ENCODE measurements at regions not wholly inside any gene's neighbourhood (a gene's known extent, or its start where the extent isn't known, plus 50 kb on each side); places are given as distances from the start of the nearest gene placed in this dataset.

DNA sequence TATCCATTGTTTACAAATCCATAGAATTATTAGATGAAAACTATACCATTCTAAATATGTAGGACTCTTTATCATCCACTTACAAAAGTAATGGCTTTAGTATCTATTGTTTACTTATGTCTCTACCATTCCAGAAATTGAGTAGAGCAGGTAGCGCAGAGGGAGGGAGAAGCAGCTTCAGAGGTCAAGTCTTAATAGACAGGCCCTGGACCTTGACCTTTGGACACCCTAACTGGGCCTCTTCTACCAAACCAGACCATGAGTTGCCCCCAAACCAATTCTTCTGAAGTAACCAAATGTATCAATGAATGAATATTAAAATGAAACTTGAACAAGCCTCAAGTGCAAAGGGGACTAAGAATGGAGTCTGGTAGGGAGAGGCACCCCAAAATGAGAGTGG lies 124.9 kb upstream of the ANKRD55 start:
- TF ChIP-seq, protein P1, sequence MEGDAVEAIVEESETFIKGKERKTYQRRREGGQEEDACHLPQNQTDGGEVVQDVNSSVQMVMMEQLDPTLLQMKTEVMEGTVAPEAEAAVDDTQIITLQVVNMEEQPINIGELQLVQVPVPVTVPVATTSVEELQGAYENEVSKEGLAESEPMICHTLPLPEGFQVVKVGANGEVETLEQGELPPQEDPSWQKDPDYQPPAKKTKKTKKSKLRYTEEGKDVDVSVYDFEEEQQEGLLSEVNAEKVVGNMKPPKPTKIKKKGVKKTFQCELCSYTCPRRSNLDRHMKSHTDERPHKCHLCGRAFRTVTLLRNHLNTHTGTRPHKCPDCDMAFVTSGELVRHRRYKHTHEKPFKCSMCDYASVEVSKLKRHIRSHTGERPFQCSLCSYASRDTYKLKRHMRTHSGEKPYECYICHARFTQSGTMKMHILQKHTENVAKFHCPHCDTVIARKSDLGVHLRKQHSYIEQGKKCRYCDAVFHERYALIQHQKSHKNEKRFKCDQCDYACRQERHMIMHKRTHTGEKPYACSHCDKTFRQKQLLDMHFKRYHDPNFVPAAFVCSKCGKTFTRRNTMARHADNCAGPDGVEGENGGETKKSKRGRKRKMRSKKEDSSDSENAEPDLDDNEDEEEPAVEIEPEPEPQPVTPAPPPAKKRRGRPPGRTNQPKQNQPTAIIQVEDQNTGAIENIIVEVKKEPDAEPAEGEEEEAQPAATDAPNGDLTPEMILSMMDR (IDR thresholded peaks at IDR 0.05; ENCODE audit: borderline replicate concordance, control extremely low read depth, extremely low read depth, insufficient read depth, missing control alignments) = no peak
- in situ Hi-C loops (cut with MboI; ENCODE audit: low sequenced_read_pairs, unreplicated experiment) = no loop called here
- no peak for DNase-seq (ENCODE audit: low spot score)

DNA sequence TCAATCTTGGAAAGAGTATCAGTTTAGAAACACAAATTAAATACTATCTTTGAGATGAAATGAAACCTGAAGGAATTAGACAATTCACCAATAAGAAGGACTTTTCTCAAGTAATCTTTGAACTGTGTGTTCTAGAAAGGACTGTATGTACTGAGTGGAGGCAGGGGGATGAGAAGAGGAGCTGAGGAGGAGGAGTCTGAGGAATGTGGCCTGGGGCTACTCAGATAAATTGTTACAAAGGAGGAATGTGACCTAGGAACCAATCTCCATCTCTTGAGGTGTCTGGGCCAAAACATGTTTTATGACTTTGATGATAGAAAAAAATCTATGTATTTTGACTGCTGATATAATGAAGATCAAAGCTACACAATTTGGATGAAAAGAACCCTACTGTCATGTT lies 124.3 kb upstream of the ANKRD55 start:
- DNase-seq (ENCODE audit: low spot score) = no peak
- TF ChIP-seq, protein P1 (IDR thresholded peaks at IDR 0.05; ENCODE audit: borderline replicate concordance, control extremely low read depth, extremely low read depth, insufficient read depth, missing control alignments) = no peak
- in situ Hi-C loops (cut with MboI; ENCODE audit: low sequenced_read_pairs, unreplicated experiment) = no loop called here

DNA sequence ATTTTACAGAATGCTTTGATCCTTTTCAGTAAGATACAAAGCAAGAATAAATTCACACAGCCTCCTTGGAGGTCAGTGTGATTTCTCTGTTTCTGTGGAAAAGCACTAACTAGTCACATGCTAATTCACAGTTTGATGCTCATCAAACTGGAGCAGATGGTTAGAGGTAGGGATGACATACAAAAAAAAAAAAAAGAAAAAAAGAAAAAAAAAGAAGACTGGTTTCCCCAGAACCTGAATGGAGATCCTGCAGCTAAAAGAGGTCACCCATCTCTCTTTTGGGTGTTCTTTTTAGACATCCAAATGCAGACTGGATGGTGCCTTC lies 123.7 kb upstream of the ANKRD55 start:
- in situ Hi-C loops (cut with MboI; ENCODE audit: low sequenced_read_pairs, unreplicated experiment) = no loop called here
- TF ChIP-seq, protein P1 (IDR thresholded peaks at IDR 0.05; ENCODE audit: borderline replicate concordance, control extremely low read depth, extremely low read depth, insufficient read depth, missing control alignments) = no peak
- DNase-seq (ENCODE audit: low spot score) = no peak

DNA sequence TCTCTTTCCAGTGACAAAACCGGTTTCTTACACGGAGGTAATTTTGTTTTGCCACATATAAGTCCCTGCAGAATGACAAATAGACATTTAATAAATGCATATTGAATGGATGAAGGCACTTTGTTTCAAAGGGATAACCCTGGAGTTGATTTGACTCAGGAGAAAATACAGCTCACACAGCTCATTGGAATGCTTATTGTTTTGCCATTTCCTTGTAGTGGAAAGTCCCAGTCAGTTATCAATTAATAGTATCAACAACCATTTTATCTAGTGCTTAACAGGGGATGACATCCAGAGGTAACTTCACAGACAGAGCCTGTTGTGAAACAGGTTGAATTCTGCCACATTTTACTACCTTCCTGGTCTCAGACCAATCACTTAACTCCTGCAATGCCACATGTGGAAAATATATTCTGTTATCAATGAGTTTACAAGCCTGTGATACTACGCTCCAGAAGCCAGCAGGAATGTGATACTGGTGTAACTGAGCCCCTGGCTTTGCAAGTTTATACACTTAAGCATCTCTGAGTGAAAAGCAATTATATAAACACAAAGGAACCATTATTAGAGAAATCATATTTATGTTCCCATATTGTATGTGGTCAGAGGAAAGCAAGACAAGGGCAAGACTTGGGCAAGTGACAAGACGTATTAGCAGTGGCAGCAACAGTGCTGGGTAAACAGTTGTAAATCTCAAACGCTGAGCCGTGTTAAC lies 123.1 kb upstream of the ANKRD55 start:
- no peak for DNase-seq (ENCODE audit: low spot score)
- in situ Hi-C loops (cut with MboI; ENCODE audit: low sequenced_read_pairs, unreplicated experiment) = no loop called here
- TF ChIP-seq, protein P1 (IDR thresholded peaks at IDR 0.05; ENCODE audit: borderline replicate concordance, control extremely low read depth, extremely low read depth, insufficient read depth, missing control alignments) = no peak

DNA sequence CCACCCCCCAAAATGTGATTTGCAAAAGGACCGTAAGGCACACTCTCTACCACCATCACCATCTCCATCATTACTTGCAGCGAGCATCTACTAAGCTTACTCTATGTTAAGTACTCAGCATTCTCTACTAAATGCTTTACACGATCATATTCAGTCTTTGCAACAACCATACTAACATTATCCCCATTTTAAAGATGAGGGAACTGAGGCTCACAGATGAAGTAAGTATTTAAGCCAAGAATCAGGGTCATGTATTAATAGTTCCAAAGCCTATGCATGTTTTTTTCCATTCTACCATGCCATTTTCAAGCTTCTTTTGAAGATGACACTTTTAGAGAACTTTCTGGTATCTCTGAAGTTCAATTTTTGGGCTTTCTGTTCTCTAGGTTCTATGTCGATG lies 121.7 kb upstream of the ANKRD55 start:
- in situ Hi-C loops (cut with MboI; ENCODE audit: low sequenced_read_pairs, unreplicated experiment) = no loop called here
- no peak for DNase-seq (ENCODE audit: low spot score)
- TF ChIP-seq, protein P1 (IDR thresholded peaks at IDR 0.05; ENCODE audit: borderline replicate concordance, control extremely low read depth, extremely low read depth, insufficient read depth, missing control alignments) = no peak

DNA sequence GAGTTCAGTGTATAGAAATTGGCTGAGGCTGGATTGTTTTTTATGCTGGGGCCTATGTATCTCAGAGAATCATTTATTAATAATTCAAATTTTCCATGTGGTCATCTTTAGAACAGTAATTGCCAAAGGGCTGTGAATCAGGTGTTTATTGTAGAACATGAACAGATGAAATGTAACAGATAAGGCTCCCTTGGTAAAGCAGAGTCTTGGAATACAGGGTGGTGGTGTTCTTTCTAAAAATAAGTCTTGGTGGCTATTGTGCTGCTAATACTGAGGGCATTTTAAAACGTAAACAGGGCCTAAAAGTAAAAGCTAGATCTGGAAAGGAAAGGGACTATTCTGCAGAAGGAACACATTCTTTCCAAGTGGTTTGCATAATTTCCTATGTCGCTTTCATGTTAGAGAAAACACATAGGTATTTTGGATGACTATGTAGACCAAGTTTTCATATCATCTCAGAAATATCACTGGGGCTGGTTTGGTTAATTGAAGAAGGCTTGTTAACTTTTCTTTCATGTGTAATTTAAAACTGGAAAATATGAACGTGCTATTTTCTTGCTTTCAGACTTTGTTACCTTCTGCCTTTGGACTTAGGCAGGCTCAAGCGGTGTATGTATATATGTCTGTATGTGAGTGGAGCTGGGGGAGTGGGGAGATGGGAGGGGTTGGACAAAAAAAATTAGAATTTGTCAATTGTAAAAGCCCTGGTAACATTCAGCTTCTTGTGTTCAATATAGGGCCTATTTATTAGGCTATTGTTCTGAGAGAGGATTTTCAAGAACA lies 119.9 kb upstream of the ANKRD55 start:
- no peak for DNase-seq (ENCODE audit: low spot score)
- TF ChIP-seq, protein P1 (IDR thresholded peaks at IDR 0.05; ENCODE audit: borderline replicate concordance, control extremely low read depth, extremely low read depth, insufficient read depth, missing control alignments) = no peak
- in situ Hi-C loops (cut with MboI; ENCODE audit: low sequenced_read_pairs, unreplicated experiment) = no loop called here

Measured in GM13976 (cell line).